ENCODE measurements at regions not wholly inside any gene's neighbourhood (a gene's known extent, or its start where the extent isn't known, plus 50 kb on each side); places are given as distances from the start of the nearest gene placed in this dataset.

DNA sequence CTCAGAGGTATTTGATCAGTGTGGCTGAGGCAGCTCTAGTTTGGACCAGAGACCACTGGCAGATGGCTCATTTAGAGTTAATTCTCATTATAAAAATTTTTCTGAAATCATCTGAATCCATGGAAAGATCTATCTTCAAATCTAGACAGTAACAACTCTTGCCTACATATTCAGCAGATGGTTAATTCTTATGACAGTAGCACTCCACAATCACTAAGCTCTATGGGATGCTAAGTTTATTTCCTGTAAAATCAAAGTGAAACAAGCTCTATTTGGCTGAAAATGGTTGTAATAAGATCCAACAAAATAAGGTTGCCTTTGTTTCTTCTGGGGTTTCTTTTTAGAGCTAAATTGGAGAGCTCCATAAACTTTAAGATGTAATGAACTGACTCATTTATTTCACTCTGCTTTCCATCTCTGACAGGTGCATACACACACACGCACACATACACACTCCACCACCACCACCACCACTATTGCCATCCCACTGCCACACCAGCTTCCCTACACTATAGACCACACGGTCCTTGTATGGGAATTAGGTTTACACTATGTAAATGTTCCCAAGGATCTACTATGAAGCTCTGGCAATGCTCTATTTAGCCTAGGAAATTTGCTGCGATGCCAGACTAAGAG lies 293.1 kb downstream of the RPAP3 start:
- TF ChIP-seq, protein P1, sequence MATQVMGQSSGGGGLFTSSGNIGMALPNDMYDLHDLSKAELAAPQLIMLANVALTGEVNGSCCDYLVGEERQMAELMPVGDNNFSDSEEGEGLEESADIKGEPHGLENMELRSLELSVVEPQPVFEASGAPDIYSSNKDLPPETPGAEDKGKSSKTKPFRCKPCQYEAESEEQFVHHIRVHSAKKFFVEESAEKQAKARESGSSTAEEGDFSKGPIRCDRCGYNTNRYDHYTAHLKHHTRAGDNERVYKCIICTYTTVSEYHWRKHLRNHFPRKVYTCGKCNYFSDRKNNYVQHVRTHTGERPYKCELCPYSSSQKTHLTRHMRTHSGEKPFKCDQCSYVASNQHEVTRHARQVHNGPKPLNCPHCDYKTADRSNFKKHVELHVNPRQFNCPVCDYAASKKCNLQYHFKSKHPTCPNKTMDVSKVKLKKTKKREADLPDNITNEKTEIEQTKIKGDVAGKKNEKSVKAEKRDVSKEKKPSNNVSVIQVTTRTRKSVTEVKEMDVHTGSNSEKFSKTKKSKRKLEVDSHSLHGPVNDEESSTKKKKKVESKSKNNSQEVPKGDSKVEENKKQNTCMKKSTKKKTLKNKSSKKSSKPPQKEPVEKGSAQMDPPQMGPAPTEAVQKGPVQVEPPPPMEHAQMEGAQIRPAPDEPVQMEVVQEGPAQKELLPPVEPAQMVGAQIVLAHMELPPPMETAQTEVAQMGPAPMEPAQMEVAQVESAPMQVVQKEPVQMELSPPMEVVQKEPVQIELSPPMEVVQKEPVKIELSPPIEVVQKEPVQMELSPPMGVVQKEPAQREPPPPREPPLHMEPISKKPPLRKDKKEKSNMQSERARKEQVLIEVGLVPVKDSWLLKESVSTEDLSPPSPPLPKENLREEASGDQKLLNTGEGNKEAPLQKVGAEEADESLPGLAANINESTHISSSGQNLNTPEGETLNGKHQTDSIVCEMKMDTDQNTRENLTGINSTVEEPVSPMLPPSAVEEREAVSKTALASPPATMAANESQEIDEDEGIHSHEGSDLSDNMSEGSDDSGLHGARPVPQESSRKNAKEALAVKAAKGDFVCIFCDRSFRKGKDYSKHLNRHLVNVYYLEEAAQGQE (IDR thresholded peaks at IDR 0.05; ENCODE audit: insufficient read depth in 1 of 2, low read depth in 2 of 2, low read length in 2 of 2), result no peak
- TF ChIP-seq FOXP2 (optimal IDR thresholded peaks at IDR 0.05; ENCODE audit: borderline replicate concordance, extremely low read depth, extremely low read length, insufficient read depth), result no peak
- TF ChIP-seq POLR2AphosphoS5 (IDR thresholded peaks at IDR 0.05; ENCODE audit: low read depth, low read length), result no peak
- TF ChIP-seq TAF1 (IDR thresholded peaks at IDR 0.05; ENCODE audit: borderline replicate concordance, insufficient read depth, low read length), result no peak
- no peak for TF ChIP-seq SIN3A (IDR thresholded peaks at IDR 0.05; ENCODE audit: borderline replicate concordance, insufficient read depth, low read length)

DNA sequence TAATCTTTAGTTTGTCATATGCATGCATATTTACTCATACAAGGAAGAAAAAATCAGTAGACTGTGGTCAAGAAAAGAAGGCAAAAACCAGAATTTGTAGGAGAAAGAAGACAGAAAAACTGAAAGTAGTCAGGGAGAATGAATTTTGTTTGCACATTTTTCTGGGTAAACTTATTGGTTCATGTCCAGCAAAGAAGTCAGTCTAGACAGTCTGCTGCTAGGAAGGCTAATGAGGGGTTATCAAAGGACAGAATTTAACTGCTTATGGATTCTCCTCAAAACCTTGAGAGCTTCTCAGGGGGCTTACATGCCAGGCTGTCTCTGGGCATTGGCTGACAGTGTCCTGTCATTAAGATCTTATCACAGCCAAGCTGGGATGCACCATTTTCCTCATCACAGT lies 293.9 kb downstream of the RPAP3 start:
- TF ChIP-seq FOXP2 (optimal IDR thresholded peaks at IDR 0.05; ENCODE audit: borderline replicate concordance, extremely low read depth, extremely low read length, insufficient read depth) (no peak), TAF1 (IDR thresholded peaks at IDR 0.05; ENCODE audit: borderline replicate concordance, insufficient read depth, low read length) (no peak), SIN3A (IDR thresholded peaks at IDR 0.05; ENCODE audit: borderline replicate concordance, insufficient read depth, low read length) (no peak), POLR2AphosphoS5 (IDR thresholded peaks at IDR 0.05; ENCODE audit: low read depth, low read length) (no peak)
- TF ChIP-seq, protein P1 (IDR thresholded peaks at IDR 0.05; ENCODE audit: insufficient read depth in 1 of 2, low read depth in 2 of 2, low read length in 2 of 2), result no peak

DNA sequence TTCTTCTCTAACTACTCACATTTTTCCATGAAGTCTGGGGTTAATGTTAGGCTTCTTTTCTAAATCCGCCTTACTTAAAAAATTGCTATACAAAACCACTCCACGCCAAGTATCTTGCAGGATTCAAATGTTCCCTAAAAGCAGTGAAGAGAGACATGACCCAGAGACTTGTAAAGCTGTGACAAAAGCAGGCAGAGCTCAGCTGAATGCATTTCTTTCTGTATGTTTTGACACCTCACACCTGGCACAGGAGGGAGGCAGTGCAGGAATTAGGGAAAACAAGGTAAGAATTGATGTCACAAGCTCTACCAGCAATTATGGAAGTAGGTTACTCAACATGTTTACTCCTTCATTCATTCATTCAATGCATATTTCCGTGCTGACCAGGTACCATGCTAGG lies 295.0 kb downstream of the RPAP3 start:
- TF ChIP-seq SIN3A (IDR thresholded peaks at IDR 0.05; ENCODE audit: borderline replicate concordance, insufficient read depth, low read length), result no peak
- no peak for TF ChIP-seq FOXP2 (optimal IDR thresholded peaks at IDR 0.05; ENCODE audit: borderline replicate concordance, extremely low read depth, extremely low read length, insufficient read depth)
- TF ChIP-seq, protein P1 (IDR thresholded peaks at IDR 0.05; ENCODE audit: insufficient read depth in 1 of 2, low read depth in 2 of 2, low read length in 2 of 2), result no peak
- no peak for TF ChIP-seq POLR2AphosphoS5 (IDR thresholded peaks at IDR 0.05; ENCODE audit: low read depth, low read length)
- no peak for TF ChIP-seq TAF1 (IDR thresholded peaks at IDR 0.05; ENCODE audit: borderline replicate concordance, insufficient read depth, low read length)

DNA sequence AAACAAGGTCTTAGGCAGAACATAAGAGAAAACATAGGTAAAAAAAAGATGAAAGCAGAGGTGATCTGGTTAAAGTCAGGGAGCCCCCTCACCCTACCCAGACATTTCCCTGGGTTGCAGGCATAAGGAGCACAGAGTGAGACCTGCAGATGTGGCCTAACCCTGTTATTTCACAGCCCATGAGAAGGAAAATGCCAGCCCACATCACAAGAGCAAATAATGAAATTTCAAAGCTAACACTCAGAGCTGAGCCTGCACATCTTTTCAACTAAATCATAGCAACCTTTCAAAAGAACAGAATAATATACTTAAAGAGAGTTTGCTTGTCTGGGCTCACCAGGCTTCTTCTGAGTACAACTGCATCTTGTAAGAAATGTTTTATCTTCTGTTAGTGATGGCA lies 295.4 kb downstream of the RPAP3 start:
- TF ChIP-seq POLR2AphosphoS5 (IDR thresholded peaks at IDR 0.05; ENCODE audit: low read depth, low read length) (no peak), FOXP2 (optimal IDR thresholded peaks at IDR 0.05; ENCODE audit: borderline replicate concordance, extremely low read depth, extremely low read length, insufficient read depth) (no peak), TAF1 (IDR thresholded peaks at IDR 0.05; ENCODE audit: borderline replicate concordance, insufficient read depth, low read length) (no peak), SIN3A (IDR thresholded peaks at IDR 0.05; ENCODE audit: borderline replicate concordance, insufficient read depth, low read length) (no peak)
- TF ChIP-seq, protein P1 (IDR thresholded peaks at IDR 0.05; ENCODE audit: insufficient read depth in 1 of 2, low read depth in 2 of 2, low read length in 2 of 2), result no peak
